Hepatocyte (in vitro differentiated cells): ENCODE measurements at regions not wholly inside any gene's neighbourhood (a gene's known extent, or its start where the extent isn't known, plus 50 kb on each side); places are given as distances from the start of the nearest gene placed in this dataset.

Experiments
- CTCF ChIP-seq: fragments of 200-600 bp; sonication (generic); IDR thresholded peaks from 2 replicates; pipeline ENCODE4 v1.5.1; 2016; ENCODE audit warnings: antibody characterized with exemption, mild to moderate bottlenecking; ENCODE audit not compliant: poor library complexity
- EZH2 ChIP-seq: fragments of 200-600 bp; sonication (generic); IDR thresholded peaks from 2 replicates; pipeline ENCODE4 v1.6.1; 2016; ENCODE audit warnings: antibody characterized with exemption, mild to moderate bottlenecking, borderline replicate concordance
- EZH2phosphoT487 ChIP-seq: fragments of 200-600 bp; sonication (generic); IDR thresholded peaks from one replicate; pipeline ENCODE4 v1.6.1; 2018; ENCODE audit warnings: antibody characterized with exemption, mild to moderate bottlenecking, low read depth, moderate library complexity; ENCODE audit not compliant: unreplicated experiment, severe bottlenecking

- no peak for TF ChIP-seq CTCF
- no peak for TF ChIP-seq EZH2
- no peak for TF ChIP-seq EZH2phosphoT487
Observed at GRCh38 chr4:124484940-124485339, 227.6 kb downstream of the ANKRD50 start.
